H1 (cell line): ENCODE measurements at regions not wholly inside any gene's neighbourhood (a gene's known extent, or its start where the extent isn't known, plus 50 kb on each side); places are given as distances from the start of the nearest gene placed in this dataset.

Source experiments
- CTCF ChIA-PET: fragments of 300-600 bp; sonication (Branson Sonifier 250); formaldehyde crosslinking; loops from one replicate; lab custom pipeline; 2021; ENCODE audit not compliant: partially characterized antibody; lab: Charles Lee
- POLR2A ChIA-PET: fragments of 300-600 bp; sonication (Branson Sonifier 250); formaldehyde crosslinking; loops from one replicate; lab custom pipeline; 2021; ENCODE audit warnings: inconsistent platforms; ENCODE audit not compliant: partially characterized antibody; lab: Charles Lee
- DNase-seq, 2 experiments: peaks; one replicate each; pipeline versions ENCODE4 v3.0.0 to v3.0.0-alpha.2; 2010 to 2022; ENCODE audit warnings: low spot score in 2 of 2, low read depth in 1 of 2, mixed read lengths in 1 of 2
- FAIRE-seq: peaks from 2 replicates; lab custom pipeline; 2011; peaks lifted over from hg19 to GRCh38; lab: Jason Lieb, UNC
- H2AFZ ChIP-seq: 2 replicates; pipeline ENCODE4 v1.8.1; 2012; ENCODE audit warnings: low read length, inconsistent platforms
- H2AK5ac ChIP-seq: 2 replicates; pipeline ENCODE4 v1.6.1; 2013; ENCODE audit warnings: low read depth, low read length
- H2BK120ac ChIP-seq: replicated peaks from 2 replicates; pipeline ENCODE3; 2013; ENCODE audit warnings: low read depth, low read length, inconsistent platforms
- H2BK12ac ChIP-seq: 2 replicates; pipeline ENCODE4 v1.6.1; 2013; ENCODE audit warnings: low read depth, low read length
- H2BK15ac ChIP-seq: 2 replicates; pipeline ENCODE4 v1.6.1; 2013; ENCODE audit warnings: low read length
- H2BK20ac ChIP-seq: 2 replicates; pipeline ENCODE4 v1.6.1; 2013; ENCODE audit warnings: low read length
- H2BK5ac ChIP-seq: 2 replicates; pipeline ENCODE4 v1.6.1; 2013; ENCODE audit warnings: low read depth, low read length
- H3K14ac ChIP-seq: 2 replicates; pipeline ENCODE4 v1.6.1; 2013; ENCODE audit warnings: inconsistent platforms; ENCODE audit not compliant: insufficient read length
- H3K18ac ChIP-seq: 2 replicates; pipeline ENCODE4 v1.6.1; 2013; ENCODE audit warnings: low read length; ENCODE audit errors: extremely low read depth
- H3K23ac ChIP-seq: 2 replicates; pipeline ENCODE4 v1.6.1; 2013; ENCODE audit warnings: inconsistent platforms; ENCODE audit not compliant: insufficient read length
- H3K23me2 ChIP-seq: 2 replicates; pipeline ENCODE4 v1.6.1; 2013; ENCODE audit warnings: low read depth, low read length
- H3K27ac ChIP-seq: 2 replicates; pipeline ENCODE4 v1.6.1; 2011; ENCODE audit warnings: low read depth, low read length, inconsistent platforms
- H3K27me3 ChIP-seq, 4 experiments: replicated peaks in 1 of 4; 1 replicate in 1 of 4; 2 replicates in 3 of 4; pipeline versions ENCODE4 v1.6.1 to v1.8.1; 2011 to 2013; ENCODE audit warnings: low read length in 3 of 4, mild to moderate bottlenecking in 3 of 4, inconsistent platforms in 2 of 4, mixed read lengths in 2 of 4, moderate library complexity in 1 of 4; ENCODE audit not compliant: control insufficient read depth in 3 of 4, insufficient read depth in 3 of 4; ENCODE audit errors: extremely low read depth in 1 of 4
- H3K36me3 ChIP-seq, 4 experiments: 2 replicates each; pipeline versions ENCODE4 v1.6.1 to v1.8.1; 2011 to 2013; ENCODE audit warnings: mild to moderate bottlenecking in 4 of 4, low read length in 3 of 4, moderate library complexity in 2 of 4, control low read depth in 1 of 4, inconsistent platforms in 1 of 4; ENCODE audit not compliant: insufficient read depth in 4 of 4, control insufficient read depth in 2 of 4
- H3K4ac ChIP-seq: replicated peaks from 2 replicates; pipeline ENCODE3; 2013; ENCODE audit warnings: low read length, low read depth, mixed read lengths, inconsistent platforms; ENCODE audit not compliant: insufficient read length
- H3K4me1 ChIP-seq, 4 experiments: replicated peaks in 1 of 4; 1 replicate in 1 of 4; 2 replicates in 3 of 4; pipeline versions ENCODE4 v1.6.1 to v1.8.1; 2011 to 2013; ENCODE audit warnings: low read length in 3 of 4, inconsistent platforms in 2 of 4, mixed read lengths in 1 of 4; ENCODE audit not compliant: insufficient read depth in 4 of 4, control insufficient read depth in 3 of 4
- H3K4me2 ChIP-seq, 2 experiments: 2 replicates each; pipeline versions ENCODE4 v1.6.1 to v1.8.1; 2011 to 2013; ENCODE audit warnings: low read depth in 2 of 2, low read length in 2 of 2, control low read depth in 1 of 2, inconsistent platforms in 1 of 2, mild to moderate bottlenecking in 1 of 2; ENCODE audit not compliant: insufficient read depth in 1 of 2
- H3K4me3 ChIP-seq, 4 experiments: fragments of 200-600, 300-600 bp in 1 of 4; sonication (generic), shearing (Covaris generic), sonication (Bioruptor Twin) in 1 of 4; 2 replicates each; pipeline versions ENCODE4 v1.5.1 to v1.8.1; 2011 to 2016; ENCODE audit warnings: low read length in 4 of 4, low read depth in 3 of 4, control low read depth in 2 of 4, inconsistent platforms in 2 of 4, mild to moderate bottlenecking in 2 of 4, mixed read lengths in 1 of 4, moderate library complexity in 1 of 4; ENCODE audit not compliant: insufficient read depth in 2 of 4; ENCODE audit errors: extremely low read depth in 1 of 4
- H3K56ac ChIP-seq: replicated peaks from 2 replicates; pipeline ENCODE3; 2013; ENCODE audit warnings: low read depth, mild to moderate bottlenecking, mixed read lengths, low read length, inconsistent platforms; ENCODE audit not compliant: insufficient read length
- H3K79me1 ChIP-seq: 2 replicates; pipeline ENCODE4 v1.6.1; 2013; ENCODE audit warnings: low read depth, low read length, control low read depth
- H3K79me2 ChIP-seq, 2 experiments: 2 replicates each; pipeline versions ENCODE4 v1.6.1 to v1.8.1; 2012 to 2013; ENCODE audit warnings: low read length in 2 of 2, mild to moderate bottlenecking in 2 of 2, inconsistent platforms in 1 of 2; ENCODE audit not compliant: insufficient read depth in 2 of 2, control insufficient read depth in 1 of 2
- H3K9ac ChIP-seq, 4 experiments: replicated peaks in 1 of 4; 1 replicate in 1 of 4; 2 replicates in 3 of 4; pipeline versions ENCODE4 v1.6.1 to v1.8.1; 2011 to 2013; ENCODE audit warnings: low read depth in 3 of 4, low read length in 3 of 4, control low read depth in 2 of 4, mild to moderate bottlenecking in 2 of 4, moderate library complexity in 2 of 4, inconsistent platforms in 1 of 4; ENCODE audit errors: extremely low read depth in 1 of 4
- H3K9me3 ChIP-seq, 2 experiments: 2 replicates each; pipeline versions ENCODE4 v1.6.1 to v1.8.1; 2012 to 2013; ENCODE audit warnings: mild to moderate bottlenecking in 2 of 2, moderate library complexity in 2 of 2, control low read depth in 1 of 2, inconsistent platforms in 1 of 2, low read depth in 1 of 2, low read length in 1 of 2, mixed read lengths in 1 of 2; ENCODE audit not compliant: insufficient read depth in 2 of 2
- H4K20me1 ChIP-seq, 2 experiments: replicated peaks in 1 of 2; 2 replicates each; pipeline versions ENCODE3 to v1.8.1; 2011 to 2013; ENCODE audit warnings: inconsistent platforms in 2 of 2, low read length in 2 of 2, mild to moderate bottlenecking in 1 of 2; ENCODE audit not compliant: insufficient read depth in 2 of 2, control insufficient read depth in 1 of 2
- H4K5ac ChIP-seq: 2 replicates; pipeline ENCODE4 v1.6.1; 2013; ENCODE audit warnings: low read length, low read depth, mixed read lengths, inconsistent platforms; ENCODE audit not compliant: insufficient read length
- H4K8ac ChIP-seq: 2 replicates; pipeline ENCODE4 v1.8.0; 2013; ENCODE audit warnings: mild to moderate bottlenecking, moderate library complexity, low read length, inconsistent platforms; ENCODE audit not compliant: insufficient read depth; ENCODE audit errors: extremely low read depth
- H4K91ac ChIP-seq: replicated peaks from 2 replicates; pipeline ENCODE3; 2013; ENCODE audit warnings: low read length, mixed read lengths, inconsistent platforms; ENCODE audit not compliant: insufficient read length
- BCL11A ChIP-seq, 2 experiments: IDR thresholded peaks; one replicate each; pipeline ENCODE4 v1.6.1; 2011; ENCODE audit warnings: low read depth in 2 of 2, low read length in 2 of 2, mild to moderate bottlenecking in 2 of 2
- CREB1 ChIP-seq: IDR thresholded peaks from 2 replicates; pipeline ENCODE4 v1.6.1; 2012; ENCODE audit warnings: inconsistent platforms
- GABPA ChIP-seq: IDR thresholded peaks from 2 replicates; pipeline ENCODE4 v1.6.1; 2011; ENCODE audit warnings: mild to moderate bottlenecking, low read length, moderate library complexity, borderline replicate concordance; ENCODE audit not compliant: insufficient read depth
- GTF2F1 ChIP-seq: IDR thresholded peaks from 2 replicates; pipeline ENCODE4 v1.6.1; 2012; ENCODE audit warnings: low read depth, low read length, improper control_type of control experiment, borderline replicate concordance
- RAD21 ChIP-seq, 2 experiments: IDR thresholded peaks in 1 of 2; conservative IDR thresholded peaks in 1 of 2; 2 replicates each; pipeline ENCODE4 v1.6.1; 2011; ENCODE audit warnings: low read depth in 2 of 2, low read length in 2 of 2, improper control_type of control experiment in 1 of 2, inconsistent platforms in 1 of 2, mild to moderate bottlenecking in 1 of 2, moderate library complexity in 1 of 2
- TAF7 ChIP-seq: optimal IDR thresholded peaks from 2 replicates; pipeline ENCODE3; 2011; ENCODE audit warnings: low read depth, mild to moderate bottlenecking, inconsistent platforms, low read length, moderate library complexity, borderline replicate concordance
- WGBS, 2 experiments: shearing (Covaris generic) in 1 of 2; methylation state at CpG; one replicate each; pipeline versions ENCODE4 v1.1.6 to v1.1.7; 2013 to 2015; ENCODE audit warnings: low lambda C conversion rate in 2 of 2, mixed read lengths in 2 of 2, inconsistent platforms in 1 of 2, low coverage in 1 of 2, missing lambda C conversion rate in 1 of 2; ENCODE audit not compliant: insufficient replicate concordance in 2 of 2, insufficient coverage in 1 of 2, insufficient read length in 1 of 2; ENCODE audit errors: extremely low coverage in 1 of 2, missing lambda C conversion rate in 1 of 2; 5-methylcytosine and 5-hydroxymethylcytosine counted together
- TF ChIP-seq, protein P1 (sequence below), 3 experiments: IDR thresholded peaks; 1 replicate in 2 of 3; 2 replicates in 1 of 3; pipeline versions ENCODE4 v1.5.1 to v1.6.1; 2011; ENCODE audit warnings: low read length in 3 of 3, mild to moderate bottlenecking in 3 of 3, inconsistent platforms in 2 of 3, low read depth in 1 of 3, moderate library complexity in 1 of 3; ENCODE audit not compliant: insufficient read depth in 1 of 3; ENCODE audit errors: control extremely low read depth in 1 of 3
- TF ChIP-seq, protein P2 (sequence below): IDR thresholded peaks from 2 replicates; pipeline ENCODE4 v1.6.1; 2012; ENCODE audit warnings: inconsistent platforms

DNA sequence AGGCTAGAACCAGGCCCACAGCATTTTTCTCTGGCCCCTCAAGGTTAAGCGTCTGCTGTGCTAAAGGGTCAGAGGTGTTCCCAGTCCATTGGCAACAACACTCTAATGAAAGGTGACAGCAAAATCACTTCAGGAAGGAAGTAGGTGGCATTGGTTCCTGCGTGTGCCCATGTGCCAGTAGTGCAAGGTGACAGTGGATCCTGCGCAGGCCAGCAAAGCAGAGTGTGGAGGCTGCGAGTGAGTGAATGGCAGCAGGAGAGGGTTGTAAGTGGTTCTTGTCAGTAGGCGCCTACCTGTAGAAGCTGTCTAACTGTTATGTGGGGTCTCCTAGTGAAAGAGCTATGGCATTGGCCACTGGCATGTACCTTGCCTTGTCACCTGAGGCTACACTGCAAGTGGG lies 898.2 kb upstream of the TYRP1 start:
- ChIA-PET POLR2A (no interaction called here), CTCF (no interaction called here)
- no peak overlapping the region for H3K4me3 ChIP-seq
- H3K4me1 ChIP-seq, result no peaks in the 10 kb centered on the region
- H2BK12ac ChIP-seq, result no peak overlapping the region
- TF ChIP-seq TAF7, result no peak
- TF ChIP-seq, protein P1, sequence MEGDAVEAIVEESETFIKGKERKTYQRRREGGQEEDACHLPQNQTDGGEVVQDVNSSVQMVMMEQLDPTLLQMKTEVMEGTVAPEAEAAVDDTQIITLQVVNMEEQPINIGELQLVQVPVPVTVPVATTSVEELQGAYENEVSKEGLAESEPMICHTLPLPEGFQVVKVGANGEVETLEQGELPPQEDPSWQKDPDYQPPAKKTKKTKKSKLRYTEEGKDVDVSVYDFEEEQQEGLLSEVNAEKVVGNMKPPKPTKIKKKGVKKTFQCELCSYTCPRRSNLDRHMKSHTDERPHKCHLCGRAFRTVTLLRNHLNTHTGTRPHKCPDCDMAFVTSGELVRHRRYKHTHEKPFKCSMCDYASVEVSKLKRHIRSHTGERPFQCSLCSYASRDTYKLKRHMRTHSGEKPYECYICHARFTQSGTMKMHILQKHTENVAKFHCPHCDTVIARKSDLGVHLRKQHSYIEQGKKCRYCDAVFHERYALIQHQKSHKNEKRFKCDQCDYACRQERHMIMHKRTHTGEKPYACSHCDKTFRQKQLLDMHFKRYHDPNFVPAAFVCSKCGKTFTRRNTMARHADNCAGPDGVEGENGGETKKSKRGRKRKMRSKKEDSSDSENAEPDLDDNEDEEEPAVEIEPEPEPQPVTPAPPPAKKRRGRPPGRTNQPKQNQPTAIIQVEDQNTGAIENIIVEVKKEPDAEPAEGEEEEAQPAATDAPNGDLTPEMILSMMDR (IDR thresholded peaks at IDR 0.05; ENCODE audit: control extremely low read depth in 1 of 3, insufficient read depth in 1 of 3, low read depth in 1 of 3, low read length in 3 of 3), result no peak
- no peak for TF ChIP-seq CREB1
- no peak for TF ChIP-seq GTF2F1
- TF ChIP-seq RAD21 (IDR thresholded peaks at IDR 0.05 in 1 of 2, conservative IDR thresholded peaks at IDR 0.05 in 1 of 2; ENCODE audit: low read depth in 2 of 2, low read length in 2 of 2), result no peak
- TF ChIP-seq, protein P2, sequence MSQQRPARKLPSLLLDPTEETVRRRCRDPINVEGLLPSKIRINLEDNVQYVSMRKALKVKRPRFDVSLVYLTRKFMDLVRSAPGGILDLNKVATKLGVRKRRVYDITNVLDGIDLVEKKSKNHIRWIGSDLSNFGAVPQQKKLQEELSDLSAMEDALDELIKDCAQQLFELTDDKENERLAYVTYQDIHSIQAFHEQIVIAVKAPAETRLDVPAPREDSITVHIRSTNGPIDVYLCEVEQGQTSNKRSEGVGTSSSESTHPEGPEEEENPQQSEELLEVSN, result no peak
- no peak for TF ChIP-seq GABPA
- no peak for TF ChIP-seq BCL11A (IDR thresholded peaks at IDR 0.05; ENCODE audit: low read depth in 2 of 2, low read length in 2 of 2)
- no peak overlapping the region for H2BK5ac ChIP-seq
- no peaks in the 10 kb centered on the region for H4K20me1 ChIP-seq
- 93% methylated on average over 5 of the region's 5 CpGs; no CpG with 5 or more reads in 1 of the 2 experiments for WGBS, 2 experiments
- H4K8ac ChIP-seq, result peak overlapping the region; percentile 51
- H3K18ac ChIP-seq, result no peak overlapping the region
- H2BK15ac ChIP-seq, result no peak overlapping the region
- H3K79me2 ChIP-seq, result no peaks in the 10 kb centered on the region
- H3K4ac ChIP-seq, result no peak overlapping the region
- H2AFZ ChIP-seq, result peak overlapping the region; percentile 22; the same call in 1 of the 2 replicates
- FAIRE-seq, result no peak
- no peaks in the 10 kb centered on the region for H3K23me2 ChIP-seq
- H3K9me3 ChIP-seq, result no peaks in the 10 kb centered on the region
- no peak overlapping the region for H2AK5ac ChIP-seq
- H3K27me3 ChIP-seq, result no peaks in the 10 kb centered on the region
- H3K9ac ChIP-seq, result no peak overlapping the region
- no peaks in the 10 kb centered on the region for H3K36me3 ChIP-seq
- H3K14ac ChIP-seq, result no peak overlapping the region
- no peak for DNase-seq
- H3K4me2 ChIP-seq, result no peak overlapping the region
- H3K27ac ChIP-seq, result no peak overlapping the region
- H3K79me1 ChIP-seq, result no peaks in the 10 kb centered on the region
- no peak overlapping the region for H4K5ac ChIP-seq
- H2BK120ac ChIP-seq, result no peak overlapping the region
- no peak overlapping the region for H2BK20ac ChIP-seq
- no peak overlapping the region for H4K91ac ChIP-seq
- H3K56ac ChIP-seq, result no peak overlapping the region
- no peak overlapping the region for H3K23ac ChIP-seq
